ENCODE measurements at regions not wholly inside any gene's neighbourhood (a gene's known extent, or its start where the extent isn't known, plus 50 kb on each side); places are given as distances from the start of the nearest gene placed in this dataset.

DNA sequence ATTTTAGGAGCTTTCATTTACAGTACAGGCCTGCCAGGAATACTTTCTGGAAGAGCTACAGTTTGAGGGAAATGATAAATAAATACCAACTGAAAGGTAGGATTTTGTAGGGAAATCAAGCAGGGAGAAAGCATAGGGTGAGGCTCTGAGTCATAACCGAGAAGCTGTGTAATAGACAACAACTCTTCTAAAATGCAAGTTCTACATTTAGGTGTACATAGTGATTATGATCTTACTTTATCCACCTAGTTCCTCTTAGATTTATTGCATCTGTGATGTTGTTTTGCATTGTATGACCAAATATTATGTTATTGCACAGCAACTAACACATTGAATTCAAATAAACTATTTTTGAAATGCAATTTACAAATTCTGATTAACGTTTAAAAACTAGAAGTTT is 819.3 kb downstream of the PLA2G4A start:
- DNase-seq: no peak
- no peak overlapping the region for H2BK5ac ChIP-seq (ENCODE audit: low read depth, low read length, poor library complexity)
- H4K12ac ChIP-seq (ENCODE audit: low read depth, low read length): no peak overlapping the region
- H3K79me2 ChIP-seq (ENCODE audit: control insufficient read depth, insufficient read depth, low read length, poor library complexity): no peaks in the 10 kb centered on the region
- no peaks in the 10 kb centered on the region for H3K9me3 ChIP-seq (ENCODE audit: insufficient read depth, low read depth, low read length)
- WGBS (ENCODE audit: extremely low coverage, insufficient coverage, insufficient read length): no CpG with 5 or more reads among the region's 2 CpGs
- H3K23ac ChIP-seq (ENCODE audit: low read length): no peak overlapping the region
- no peak overlapping the region for H3K9ac ChIP-seq (ENCODE audit: low read length)
- H3K36me3 ChIP-seq (ENCODE audit: control insufficient read depth in 1 of 2, insufficient read depth in 2 of 2, low read length in 2 of 2): no peaks in the 10 kb centered on the region
- H2AK5ac ChIP-seq (ENCODE audit: low read length): no peak overlapping the region
- no peak overlapping the region for H3K4ac ChIP-seq (ENCODE audit: low read depth, low read length)
- no peak overlapping the region for H3K14ac ChIP-seq (ENCODE audit: low read length)
- H4K91ac ChIP-seq (ENCODE audit: low read depth, low read length): no peak overlapping the region
- H3K4me2 ChIP-seq (ENCODE audit: low read length): no peak overlapping the region
- H3K27ac ChIP-seq (ENCODE audit: low read depth, low read length): no peak overlapping the region
- no peak overlapping the region for H4K8ac ChIP-seq (ENCODE audit: low read depth, low read length)
- H2AFZ ChIP-seq (ENCODE audit: insufficient read depth, low read length, poor library complexity): no peak overlapping the region
- no peaks in the 10 kb centered on the region for H3K79me1 ChIP-seq (ENCODE audit: low read length)
- H3K4me1 ChIP-seq (ENCODE audit: control insufficient read depth in 1 of 2, insufficient read depth in 2 of 2, low read length in 2 of 2): no peaks in the 10 kb centered on the region
- H3K4me3 ChIP-seq (ENCODE audit: low read depth, low read length): no peak overlapping the region
- no peak overlapping the region for H3K18ac ChIP-seq (ENCODE audit: low read length)
- no peak overlapping the region for H2BK12ac ChIP-seq (ENCODE audit: low read length)
- no peak overlapping the region for H2BK120ac ChIP-seq (ENCODE audit: insufficient read depth, low read length, poor library complexity)
- no peaks in the 10 kb centered on the region for H3K27me3 ChIP-seq (ENCODE audit: insufficient read depth, low read length)

GRCh38 chr1:187654635-187655034 is 825.9 kb downstream of the PLA2G4A start:
- Histone ChIP-seq H3K4me3 (ENCODE audit: low read depth, low read length) (no peak overlapping the region), H4K91ac (ENCODE audit: low read depth, low read length) (no peak overlapping the region), H3K27me3 (ENCODE audit: insufficient read depth, low read length) (no peaks in the 10 kb centered on the region), H3K4me1 (ENCODE audit: control insufficient read depth in 1 of 2, insufficient read depth in 2 of 2, low read length in 2 of 2) (no peaks in the 10 kb centered on the region), H3K4me2 (ENCODE audit: low read length) (no peak overlapping the region), H3K14ac (ENCODE audit: low read length) (no peak overlapping the region), H2BK5ac (ENCODE audit: low read depth, low read length, poor library complexity) (no peak overlapping the region), H3K79me2 (ENCODE audit: control insufficient read depth, insufficient read depth, low read length, poor library complexity) (no peaks in the 10 kb centered on the region), H3K4ac (ENCODE audit: low read depth, low read length) (no peak overlapping the region), H4K12ac (ENCODE audit: low read depth, low read length) (no peak overlapping the region), H2BK12ac (ENCODE audit: low read length) (no peak overlapping the region), H2AFZ (ENCODE audit: insufficient read depth, low read length, poor library complexity) (no peak overlapping the region), H3K18ac (ENCODE audit: low read length) (no peak overlapping the region), H3K9ac (ENCODE audit: low read length) (no peak overlapping the region), H2AK5ac (ENCODE audit: low read length) (no peak overlapping the region), H2BK120ac (ENCODE audit: insufficient read depth, low read length, poor library complexity) (no peak overlapping the region), H3K9me3 (ENCODE audit: insufficient read depth, low read depth, low read length) (no peaks in the 10 kb centered on the region), H3K27ac (ENCODE audit: low read depth, low read length) (no peak overlapping the region), H4K8ac (ENCODE audit: low read depth, low read length) (no peak overlapping the region), H3K79me1 (ENCODE audit: low read length) (no peaks in the 10 kb centered on the region), H3K36me3 (ENCODE audit: control insufficient read depth in 1 of 2, insufficient read depth in 2 of 2, low read length in 2 of 2) (no peaks in the 10 kb centered on the region), H3K23ac (ENCODE audit: low read length) (no peak overlapping the region)
- DNase-seq: peak in 1 of 2 donors; percentile 26
- WGBS (ENCODE audit: extremely low coverage, insufficient coverage, insufficient read length): no CpG with 5 or more reads among the region's 2 CpGs

GRCh38 chr1:187655104-187655503 is 826.4 kb downstream of the PLA2G4A start:
- Histone ChIP-seq H3K79me1 (ENCODE audit: low read length) (no peaks in the 10 kb centered on the region), H3K36me3 (ENCODE audit: control insufficient read depth in 1 of 2, insufficient read depth in 2 of 2, low read length in 2 of 2) (no peaks in the 10 kb centered on the region), H3K4ac (ENCODE audit: low read depth, low read length) (no peak overlapping the region), H3K18ac (ENCODE audit: low read length) (no peak overlapping the region), H4K12ac (ENCODE audit: low read depth, low read length) (no peak overlapping the region), H3K27me3 (ENCODE audit: insufficient read depth, low read length) (no peaks in the 10 kb centered on the region), H4K8ac (ENCODE audit: low read depth, low read length) (no peak overlapping the region), H2AK5ac (ENCODE audit: low read length) (no peak overlapping the region), H3K14ac (ENCODE audit: low read length) (no peak overlapping the region), H3K9me3 (ENCODE audit: insufficient read depth, low read depth, low read length) (no peaks in the 10 kb centered on the region), H3K4me3 (ENCODE audit: low read depth, low read length) (no peak overlapping the region), H3K27ac (ENCODE audit: low read depth, low read length) (no peak overlapping the region), H3K79me2 (ENCODE audit: control insufficient read depth, insufficient read depth, low read length, poor library complexity) (no peaks in the 10 kb centered on the region), H3K9ac (ENCODE audit: low read length) (no peak overlapping the region), H2AFZ (ENCODE audit: insufficient read depth, low read length, poor library complexity) (no peak overlapping the region), H2BK12ac (ENCODE audit: low read length) (no peak overlapping the region), H3K23ac (ENCODE audit: low read length) (no peak overlapping the region), H2BK5ac (ENCODE audit: low read depth, low read length, poor library complexity) (no peak overlapping the region), H3K4me2 (ENCODE audit: low read length) (no peak overlapping the region), H3K4me1 (ENCODE audit: control insufficient read depth in 1 of 2, insufficient read depth in 2 of 2, low read length in 2 of 2) (no peaks in the 10 kb centered on the region), H4K91ac (ENCODE audit: low read depth, low read length) (no peak overlapping the region), H2BK120ac (ENCODE audit: insufficient read depth, low read length, poor library complexity) (no peak overlapping the region)
- peak in 1 of 2 donors; percentile 56 for DNase-seq

DNA sequence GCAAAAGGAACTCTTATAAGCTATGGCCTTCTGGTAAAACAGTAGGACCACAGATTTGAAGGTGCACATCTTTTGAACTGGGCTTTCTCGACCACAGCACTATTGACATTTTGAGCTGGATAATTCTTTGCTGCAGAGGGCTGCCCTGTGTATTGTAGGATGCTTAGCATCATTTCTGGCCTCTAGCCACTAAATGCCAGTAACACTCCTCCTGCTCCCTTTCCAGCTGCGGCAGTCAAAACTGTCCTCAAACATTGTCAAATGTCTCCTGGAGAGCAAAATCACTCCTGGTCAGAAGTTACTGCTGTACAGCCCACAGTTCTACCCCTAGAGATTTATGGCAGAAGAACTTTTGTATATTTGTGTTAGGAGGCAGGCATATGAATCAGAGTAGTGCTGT is 836.7 kb downstream of the PLA2G4A start:
- H3K27me3 ChIP-seq (ENCODE audit: insufficient read depth, low read length): no peaks in the 10 kb centered on the region
- no peak overlapping the region for H3K4me3 ChIP-seq (ENCODE audit: low read depth, low read length)
- no peak overlapping the region for H3K18ac ChIP-seq (ENCODE audit: low read length)
- WGBS (ENCODE audit: extremely low coverage, insufficient coverage, insufficient read length): no CpG with 5 or more reads among the region's 2 CpGs
- H3K4me2 ChIP-seq (ENCODE audit: low read length): no peak overlapping the region
- H3K14ac ChIP-seq (ENCODE audit: low read length): no peak overlapping the region
- no peak overlapping the region for H3K23ac ChIP-seq (ENCODE audit: low read length)
- no peak overlapping the region for H3K9ac ChIP-seq (ENCODE audit: low read length)
- H2BK5ac ChIP-seq (ENCODE audit: low read depth, low read length, poor library complexity): no peak overlapping the region
- no peak overlapping the region for H4K8ac ChIP-seq (ENCODE audit: low read depth, low read length)
- no peaks in the 10 kb centered on the region for H3K79me1 ChIP-seq (ENCODE audit: low read length)
- no peaks in the 10 kb centered on the region for H3K36me3 ChIP-seq (ENCODE audit: control insufficient read depth in 1 of 2, insufficient read depth in 2 of 2, low read length in 2 of 2)
- DNase-seq: no peak
- no peak overlapping the region for H2BK120ac ChIP-seq (ENCODE audit: insufficient read depth, low read length, poor library complexity)
- H3K9me3 ChIP-seq (ENCODE audit: insufficient read depth, low read depth, low read length): no peaks in the 10 kb centered on the region
- H2AFZ ChIP-seq (ENCODE audit: insufficient read depth, low read length, poor library complexity): no peak overlapping the region
- no peak overlapping the region for H4K91ac ChIP-seq (ENCODE audit: low read depth, low read length)
- no peaks in the 10 kb centered on the region for H3K4me1 ChIP-seq (ENCODE audit: control insufficient read depth in 1 of 2, insufficient read depth in 2 of 2, low read length in 2 of 2)
- no peak overlapping the region for H2BK12ac ChIP-seq (ENCODE audit: low read length)
- no peak overlapping the region for H4K12ac ChIP-seq (ENCODE audit: low read depth, low read length)
- no peak overlapping the region for H2AK5ac ChIP-seq (ENCODE audit: low read length)
- H3K79me2 ChIP-seq (ENCODE audit: control insufficient read depth, insufficient read depth, low read length, poor library complexity): no peaks in the 10 kb centered on the region
- no peak overlapping the region for H3K4ac ChIP-seq (ENCODE audit: low read depth, low read length)
- H3K27ac ChIP-seq (ENCODE audit: low read depth, low read length): no peak overlapping the region

Measured in trophoblast cell (in vitro differentiated cells and primary cell).